HEK293 (cell line): ENCODE measurements at regions not wholly inside any gene's neighbourhood (a gene's known extent, or its start where the extent isn't known, plus 50 kb on each side); places are given as distances from the start of the nearest gene placed in this dataset.

Experiments
- CTCF ChIA-PET: fragments of 350-600 bp; formaldehyde crosslinking; extraction: SDS; loops from one replicate; lab custom pipeline; 2021; ENCODE audit warnings: antibody characterized with exemption; lab: Yijun Ruan, JAX
- POLR2A ChIA-PET: fragments of 300-600 bp; formaldehyde crosslinking; extraction: SDS; loops from one replicate; lab custom pipeline; 2020; ENCODE audit warnings: antibody characterized with exemption, inconsistent platforms; lab: Yijun Ruan, JAX
- H3K27ac ChIP-seq: fragments of 200-500 bp; sonication (Bioruptor generic); 2 replicates; pipeline ENCODE4 v1.5.1; 2014; ENCODE audit warnings: low read depth, low read length, control low read depth, inconsistent platforms; ENCODE audit errors: extremely low read depth
- H3K36me3 ChIP-seq, 2 experiments: fragments of 200-500 bp in 1 of 2; sonication (Bioruptor generic) in 1 of 2; 1 replicate in 1 of 2; 2 replicates in 1 of 2; pipeline ENCODE4 v1.5.1; 2014 to 2017; ENCODE audit warnings: inconsistent platforms in 2 of 2, low read length in 2 of 2; ENCODE audit not compliant: control insufficient read depth in 2 of 2, insufficient read depth in 1 of 2
- H3K4me1 ChIP-seq: fragments of 200-500 bp; sonication (Bioruptor generic); 2 replicates; pipeline ENCODE4 v1.5.1; 2014; ENCODE audit warnings: mild to moderate bottlenecking, low read length, inconsistent platforms; ENCODE audit not compliant: control insufficient read depth, insufficient read depth
- H3K4me3 ChIP-seq: 2 replicates; pipeline ENCODE4 v1.5.1; 2011; ENCODE audit warnings: low read depth, mild to moderate bottlenecking, control low read depth, low read length, moderate library complexity
- H3K9me3 ChIP-seq: fragments of 200-500 bp; sonication (Bioruptor generic); 2 replicates; pipeline ENCODE4 v1.5.1; 2014; ENCODE audit warnings: low read depth, low read length, inconsistent platforms; ENCODE audit not compliant: control insufficient read depth, insufficient read depth
- BCL6B ChIP-seq: fragments of 450-650 bp; formaldehyde crosslinking; IDR thresholded peaks from 2 replicates; pipeline ENCODE4 v1.5.1; 2017; ENCODE audit warnings: missing biosample characterization, missing genetic modification characterization
- HIC1 ChIP-seq: fragments of 450-650 bp; formaldehyde crosslinking; IDR thresholded peaks from 2 replicates; pipeline ENCODE4 v1.5.1; 2016; ENCODE audit warnings: missing biosample characterization, missing genetic modification characterization
- KLF10 ChIP-seq: fragments of 450-650 bp; IDR thresholded peaks from 2 replicates; pipeline ENCODE4 v1.5.1; 2018; ENCODE audit warnings: missing biosample characterization, mild to moderate bottlenecking, missing genetic modification characterization
- PRDM2 ChIP-seq: fragments of 450-650 bp; formaldehyde crosslinking; IDR thresholded peaks from 2 replicates; pipeline ENCODE4 v1.5.1; 2016; ENCODE audit warnings: missing biosample characterization, missing genetic modification characterization, borderline replicate concordance
- SETDB1 ChIP-seq: IDR thresholded peaks from one replicate; pipeline ENCODE4 v1.6.1; 2017; ENCODE audit warnings: mild to moderate bottlenecking, low read length, moderate library complexity, mixed read lengths; ENCODE audit not compliant: insufficient read length
- ZBTB17 ChIP-seq: fragments of 450-650 bp; formaldehyde crosslinking; IDR thresholded peaks from 2 replicates; pipeline ENCODE4 v1.5.1; 2016; ENCODE audit warnings: missing biosample characterization, missing genetic modification characterization
- ZFP41 ChIP-seq: fragments of 450-650 bp; formaldehyde crosslinking; IDR thresholded peaks from 2 replicates; pipeline ENCODE4 v1.5.1; 2016; ENCODE audit warnings: missing biosample characterization, missing genetic modification characterization, borderline replicate concordance
- ZNF248 ChIP-seq: fragments of 450-650 bp; formaldehyde crosslinking; IDR thresholded peaks from 2 replicates; pipeline ENCODE4 v1.5.1; 2017; ENCODE audit warnings: missing biosample characterization, missing genetic modification characterization
- ZNF391 ChIP-seq: fragments of 450-650 bp; formaldehyde crosslinking; IDR thresholded peaks from 2 replicates; pipeline ENCODE4 v1.5.1; 2016; ENCODE audit warnings: low read depth, missing biosample characterization, missing genetic modification characterization, borderline replicate concordance
- ZNF449 ChIP-seq: fragments of 450-650 bp; formaldehyde crosslinking; IDR thresholded peaks from 2 replicates; pipeline ENCODE4 v1.5.1; 2017; ENCODE audit warnings: missing biosample characterization, mild to moderate bottlenecking, missing genetic modification characterization, moderate library complexity
- ZNF561 ChIP-seq: fragments of 450-650 bp; IDR thresholded peaks from 2 replicates; pipeline ENCODE4 v1.5.1; 2018; ENCODE audit warnings: missing biosample characterization, missing genetic modification characterization, borderline replicate concordance
- ZNF610 ChIP-seq: fragments of 450-650 bp; formaldehyde crosslinking; IDR thresholded peaks from 2 replicates; pipeline ENCODE4 v1.5.1; 2016; ENCODE audit warnings: missing biosample characterization, missing genetic modification characterization, borderline replicate concordance
- ZNF792 ChIP-seq: fragments of 450-650 bp; formaldehyde crosslinking; IDR thresholded peaks from 2 replicates; pipeline ENCODE4 v1.5.1; 2016; ENCODE audit warnings: missing biosample characterization, missing genetic modification characterization
- ZSCAN5A ChIP-seq: fragments of 450-650 bp; formaldehyde crosslinking; IDR thresholded peaks from 2 replicates; pipeline ENCODE4 v1.5.1; 2016; ENCODE audit warnings: missing biosample characterization, missing genetic modification characterization

- ChIA-PET POLR2A (no interaction called here), CTCF (interaction anchor here (0.7 kb wide), 2 partner anchors 29 to 240 kb away, joined by 3 to 5 read pairs; no protein-coding TSS in a partner anchor)
- H3K27ac ChIP-seq, result no peak overlapping the region
- H3K36me3 ChIP-seq, result no peaks in the 10 kb centered on the region
- H3K9me3 ChIP-seq, result no peaks in the 10 kb centered on the region
- TF ChIP-seq PRDM2 (tag by site-specific recombination), result no peak
- no peak for TF ChIP-seq BCL6B (tag by site-specific recombination)
- no peak for TF ChIP-seq ZNF248
- no peak overlapping the region for H3K4me3 ChIP-seq
- H3K4me1 ChIP-seq, result no peaks in the 10 kb centered on the region
Observed at GRCh38 chr6:140281767-140282166, 907.3 kb upstream of the CITED2 start.

- Histone ChIP-seq H3K4me3 (no peak overlapping the region), H3K4me1 (no peaks in the 10 kb centered on the region), H3K36me3 (no peaks in the 10 kb centered on the region), H3K27ac (no peak overlapping the region), H3K9me3 (no peaks in the 10 kb centered on the region)
- ChIA-PET POLR2A (no interaction called here), CTCF (interaction anchor here (0.7 kb wide), 2 partner anchors 29 to 240 kb away, joined by 3 to 5 read pairs; no protein-coding TSS in a partner anchor)
- TF ChIP-seq ZNF610 (tag by site-specific recombination) (no peak), ZFP41 (no peak), SETDB1 (no peak), ZNF449 (no peak), ZNF561 (tag by site-specific recombination) (no peak), ZSCAN5A (no peak), KLF10 (tag by site-specific recombination) (no peak), HIC1 (tag by site-specific recombination) (no peak), ZNF391 (no peak), ZNF792 (tag by site-specific recombination) (no peak), ZBTB17 (tag by site-specific recombination) (no peak)
Observed at GRCh38 chr6:140281236-140281635, 906.8 kb upstream of the CITED2 start.
